Rectal smooth muscle tissue (tissue), 1 donor: ENCODE measurements at regions not wholly inside any gene's neighbourhood (a gene's known extent, or its start where the extent isn't known, plus 50 kb on each side); places are given as distances from the start of the nearest gene placed in this dataset.
A peak's percentile ranks its signal among the peaks of the same experiment; 100 is the strongest.

ENCODE experiments used
- H3K27ac ChIP-seq: one replicate; pipeline ENCODE4 v1.7.0; 2013; ENCODE audit warnings: low read depth, low read length, inconsistent platforms
- H3K27me3 ChIP-seq: one replicate; pipeline ENCODE4 v1.7.0; 2013; ENCODE audit warnings: low read length; ENCODE audit not compliant: control insufficient read depth, insufficient read depth
- H3K36me3 ChIP-seq: one replicate; pipeline ENCODE4 v1.7.0; 2013; ENCODE audit warnings: low read length; ENCODE audit not compliant: control insufficient read depth, insufficient read depth
- H3K4me1 ChIP-seq: one replicate; pipeline ENCODE4 v1.7.0; 2013; ENCODE audit warnings: low read length; ENCODE audit not compliant: control insufficient read depth, insufficient read depth
- H3K4me3 ChIP-seq: one replicate; pipeline ENCODE4 v1.7.0; 2013; ENCODE audit warnings: low read length
- H3K9ac ChIP-seq: one replicate; pipeline ENCODE4 v1.7.0; 2013; ENCODE audit warnings: low read length

GRCh38 chr7:42687211-42688055 is 224.4 kb downstream of the C7orf25 start:
- Histone ChIP-seq H3K4me1 (peaks cover 8% of the 10 kb centered on the region), H3K4me3 (no peak overlapping the region), H3K36me3 (no peaks in the 10 kb centered on the region), H3K27ac (peak overlapping the region; percentile 67), H3K9ac (no peak overlapping the region), H3K27me3 (no peaks in the 10 kb centered on the region)

GRCh38 chr7:42686594-42687156 is 225.2 kb downstream of the C7orf25 start:
- H3K36me3 ChIP-seq = no peaks in the 10 kb centered on the region
- H3K27ac ChIP-seq = peak overlapping the region; percentile 67
- H3K4me1 ChIP-seq = peaks cover 8% of the 10 kb centered on the region
- no peaks in the 10 kb centered on the region for H3K27me3 ChIP-seq
- no peak overlapping the region for H3K4me3 ChIP-seq
- no peak overlapping the region for H3K9ac ChIP-seq

- Histone ChIP-seq H3K27ac (peak overlapping the region; percentile 67), H3K4me3 (no peak overlapping the region), H3K9ac (no peak overlapping the region), H3K4me1 (peaks cover 8% of the 10 kb centered on the region), H3K27me3 (no peaks in the 10 kb centered on the region), H3K36me3 (no peaks in the 10 kb centered on the region)
Observed at GRCh38 chr7:42685911-42686310, 226.0 kb downstream of the C7orf25 start.

GRCh38 chr7:42677751-42678699 is 233.8 kb downstream of the C7orf25 start:
- H3K4me1 ChIP-seq = peaks cover 26% of the 10 kb centered on the region
- peak overlapping the region; percentile 75 for H3K27ac ChIP-seq
- no peaks in the 10 kb centered on the region for H3K36me3 ChIP-seq
- H3K9ac ChIP-seq = no peak overlapping the region
- H3K27me3 ChIP-seq = no peaks in the 10 kb centered on the region
- no peak overlapping the region for H3K4me3 ChIP-seq

- H3K4me3 ChIP-seq = no peak overlapping the region
- no peaks in the 10 kb centered on the region for H3K27me3 ChIP-seq
- peaks cover 26% of the 10 kb centered on the region for H3K4me1 ChIP-seq
- no peaks in the 10 kb centered on the region for H3K36me3 ChIP-seq
- H3K9ac ChIP-seq = no peak overlapping the region
- H3K27ac ChIP-seq = no peak overlapping the region
Observed at GRCh38 chr7:42674541-42674940, 237.3 kb downstream of the C7orf25 start.

GRCh38 chr7:42673951-42674350 is 237.9 kb downstream of the C7orf25 start:
- peaks cover 26% of the 10 kb centered on the region for H3K4me1 ChIP-seq

GRCh38 chr7:42672339-42672999 is 239.4 kb downstream of the C7orf25 start:
- Histone ChIP-seq H3K27me3 (no peaks in the 10 kb centered on the region), H3K9ac (no peak overlapping the region), H3K4me3 (no peak overlapping the region), H3K27ac (no peak overlapping the region), H3K4me1 (peaks cover 12% of the 10 kb centered on the region), H3K36me3 (no peaks in the 10 kb centered on the region)

More at GRCh38 chr7:42673951-42674350, 237.9 kb downstream of the C7orf25 start:
- peak overlapping the region; percentile 33 for H3K27ac ChIP-seq
- no peaks in the 10 kb centered on the region for H3K27me3 ChIP-seq
- H3K36me3 ChIP-seq = no peaks in the 10 kb centered on the region
- no peak overlapping the region for H3K9ac ChIP-seq
- H3K4me3 ChIP-seq = no peak overlapping the region

GRCh38 chr7:42671627-42672026 is 240.2 kb downstream of the C7orf25 start:
- H3K27ac ChIP-seq = no peak overlapping the region
- no peak overlapping the region for H3K9ac ChIP-seq

GRCh38 chr7:42666994-42667393 is 244.9 kb downstream of the C7orf25 start:
- H3K4me3 ChIP-seq = no peak overlapping the region
- H3K9ac ChIP-seq = no peak overlapping the region
- no peak overlapping the region for H3K27ac ChIP-seq
- no peaks in the 10 kb centered on the region for H3K36me3 ChIP-seq
- no peaks in the 10 kb centered on the region for H3K4me1 ChIP-seq
- no peaks in the 10 kb centered on the region for H3K27me3 ChIP-seq

More at GRCh38 chr7:42671627-42672026, 240.2 kb downstream of the C7orf25 start:
- H3K4me3 ChIP-seq = no peak overlapping the region
- H3K27me3 ChIP-seq = no peaks in the 10 kb centered on the region
- H3K36me3 ChIP-seq = no peaks in the 10 kb centered on the region
- H3K4me1 ChIP-seq = peaks cover 7% of the 10 kb centered on the region

- H3K9ac ChIP-seq = no peak overlapping the region
- H3K4me3 ChIP-seq = no peak overlapping the region
- no peak overlapping the region for H3K27ac ChIP-seq
- H3K4me1 ChIP-seq = no peaks in the 10 kb centered on the region
- no peaks in the 10 kb centered on the region for H3K27me3 ChIP-seq
- H3K36me3 ChIP-seq = no peaks in the 10 kb centered on the region
Observed at GRCh38 chr7:42662862-42663261, 249.0 kb downstream of the C7orf25 start.

GRCh38 chr7:42661312-42661711 is 250.6 kb downstream of the C7orf25 start:
- Histone ChIP-seq H3K27me3 (no peaks in the 10 kb centered on the region), H3K36me3 (no peaks in the 10 kb centered on the region), H3K27ac (no peak overlapping the region), H3K4me3 (no peak overlapping the region), H3K4me1 (no peaks in the 10 kb centered on the region), H3K9ac (no peak overlapping the region)

- no peaks in the 10 kb centered on the region for H3K27me3 ChIP-seq
- H3K27ac ChIP-seq = no peak overlapping the region
- H3K4me3 ChIP-seq = no peak overlapping the region
- no peak overlapping the region for H3K9ac ChIP-seq
- no peaks in the 10 kb centered on the region for H3K4me1 ChIP-seq
- no peaks in the 10 kb centered on the region for H3K36me3 ChIP-seq
Observed at GRCh38 chr7:42650701-42651100, 261.2 kb downstream of the C7orf25 start.
